GM23338 (cell line): ENCODE measurements at regions not wholly inside any gene's neighbourhood (a gene's known extent, or its start where the extent isn't known, plus 50 kb on each side); places are given as distances from the start of the nearest gene placed in this dataset.

Experiments
- ATAC-seq: fragments of 200-7000 bp; cut with Tn5 transposase; 3 replicates; pipeline ENCODE4 v1.9.1; 2020
- DNase-seq: peaks from one replicate; pipeline ENCODE4 v3.0.0-alpha.2; 2015; ENCODE audit warnings: low spot score
- H2AFZ ChIP-seq: fragments of 200-600 bp; sonication (generic); 2 replicates; pipeline ENCODE4 v1.8.0; 2016; ENCODE audit warnings: antibody characterized with exemption, mild to moderate bottlenecking, moderate library complexity
- H3F3A ChIP-seq: fragments of 200-600 bp; sonication (generic); replicated peaks from 2 replicates; pipeline ENCODE4 v1.8.0; 2017; ENCODE audit warnings: antibody characterized with exemption, mixed run types, low read depth
- H3K27ac ChIP-seq: fragments of 200-600 bp; sonication (generic); 2 replicates; pipeline ENCODE4 v1.6.1; 2016; ENCODE audit warnings: low read depth
- H3K27me3 ChIP-seq: fragments of 200-600 bp; sonication (generic); 2 replicates; pipeline ENCODE4 v1.8.0; 2016; ENCODE audit warnings: mild to moderate bottlenecking, mixed run types, moderate library complexity; ENCODE audit not compliant: insufficient read depth
- H3K36me3 ChIP-seq: fragments of 200-600 bp; sonication (generic); 2 replicates; pipeline ENCODE4 v1.8.0; 2016; ENCODE audit warnings: mild to moderate bottlenecking; ENCODE audit not compliant: insufficient read depth
- H3K4me1 ChIP-seq: fragments of 200-600 bp; sonication (generic); 2 replicates; pipeline ENCODE4 v1.8.0; 2016; ENCODE audit warnings: mild to moderate bottlenecking, moderate library complexity; ENCODE audit not compliant: insufficient read depth
- H3K4me2 ChIP-seq: fragments of 200-600 bp; sonication (generic); 2 replicates; pipeline ENCODE4 v1.7.1; 2017; ENCODE audit warnings: mixed run types
- H3K4me3 ChIP-seq: fragments of 200-600 bp; sonication (generic); 2 replicates; pipeline ENCODE4 v1.6.1; 2016; ENCODE audit warnings: mixed run types
- H3K79me2 ChIP-seq: fragments of 200-600 bp; sonication (generic); replicated peaks from 2 replicates; pipeline ENCODE4 v1.8.0; 2017; ENCODE audit warnings: mild to moderate bottlenecking; ENCODE audit not compliant: insufficient read depth
- H3K9me2 ChIP-seq: fragments of 200-600 bp; sonication (generic); 2 replicates; pipeline ENCODE4 v1.8.0; 2017; ENCODE audit not compliant: insufficient read depth
- H4K20me1 ChIP-seq: fragments of 200-600 bp; sonication (generic); replicated peaks from 2 replicates; pipeline ENCODE4 v1.8.0; 2017; ENCODE audit warnings: mild to moderate bottlenecking; ENCODE audit not compliant: insufficient read depth
- H3K27ac Mint-ChIP-seq: 2 replicates; pipeline ENCODE4 v1.8.0; 2020; ENCODE audit warnings: inconsistent platforms, mild to moderate bottlenecking, moderate library complexity, mixed read lengths
- H3K27me3 Mint-ChIP-seq: 3 replicates; pipeline ENCODE4 v1.8.0; 2022; ENCODE audit warnings: low read depth, mild to moderate bottlenecking, moderate library complexity, mixed read lengths, inconsistent platforms; ENCODE audit not compliant: insufficient read depth, poor library complexity
- H3K36me3 Mint-ChIP-seq: 3 replicates; pipeline ENCODE4 v1.8.0; 2021; ENCODE audit warnings: low read depth, mild to moderate bottlenecking, inconsistent platforms, moderate library complexity, mixed read lengths
- H3K4me1 Mint-ChIP-seq: 3 replicates; pipeline ENCODE4 v1.8.0; 2020; ENCODE audit warnings: mild to moderate bottlenecking, inconsistent platforms, mixed read lengths
- H3K4me3 Mint-ChIP-seq: 3 replicates; pipeline ENCODE4 v1.8.0; 2021; ENCODE audit warnings: moderate library complexity, mild to moderate bottlenecking, inconsistent platforms, mixed read lengths
- H3K9me3 Mint-ChIP-seq: 3 replicates; pipeline ENCODE4 v1.8.0; 2020; ENCODE audit warnings: moderate library complexity, mild to moderate bottlenecking, inconsistent platforms, mixed read lengths
- EZH2 ChIP-seq: fragments of 200-600 bp; sonication (generic); IDR thresholded peaks from one replicate; pipeline ENCODE4 v1.8.0; 2017; ENCODE audit warnings: antibody characterized with exemption, mild to moderate bottlenecking, low read depth; ENCODE audit not compliant: unreplicated experiment
- EZH2phosphoT487 ChIP-seq: fragments of 200-600 bp; sonication (generic); IDR thresholded peaks from one replicate; pipeline ENCODE4 v1.8.1; 2018; ENCODE audit warnings: antibody characterized with exemption; ENCODE audit not compliant: unreplicated experiment
- NANOG ChIP-seq: IDR thresholded peaks from 2 replicates; pipeline ENCODE4 v1.6.1; 2016; ENCODE audit warnings: antibody characterized with exemption, borderline replicate concordance
- ZNF114 ChIP-seq: fragments of 250-450 bp; sonication (Bioruptor Pico); IDR thresholded peaks from 2 replicates; pipeline ENCODE4 v1.5.0; 2020; ENCODE audit warnings: mild to moderate bottlenecking, moderate library complexity
- ZNF331 ChIP-seq: fragments of 250-450 bp; sonication (Bioruptor Pico); IDR thresholded peaks from 2 replicates; pipeline ENCODE4 v1.5.0; 2020; ENCODE audit warnings: low read depth, mild to moderate bottlenecking, moderate library complexity
- ZNF462 ChIP-seq: fragments of 250-450 bp; sonication (Bioruptor Pico); IDR thresholded peaks from 2 replicates; pipeline ENCODE4 v1.5.0; 2020; ENCODE audit warnings: mild to moderate bottlenecking, moderate library complexity
- TF ChIP-seq, protein P1 (sequence below): IDR thresholded peaks from 2 replicates; pipeline ENCODE4 v1.6.1; 2016; ENCODE audit warnings: antibody characterized with exemption

- TF ChIP-seq ZNF462 (CRISPR knock-in tag) (no peak), ZNF114 (CRISPR knock-in tag) (no peak), NANOG (no peak)
Measured at GRCh38 chr4:132992686-132993085, 156.4 kb upstream of the PCDH10 start (continued).

GRCh38 chr4:132998585-132999230 lies 150.4 kb upstream of the PCDH10 start:
- H3K4me3 Mint-ChIP-seq = no peak overlapping the region
- no peaks in the 10 kb centered on the region for H3K36me3 ChIP-seq
- ATAC-seq (no peak), DNase-seq (no peak)
- H3K79me2 ChIP-seq = no peaks in the 10 kb centered on the region
- TF ChIP-seq ZNF331 (CRISPR knock-in tag) = no peak
- TF ChIP-seq, protein P1, sequence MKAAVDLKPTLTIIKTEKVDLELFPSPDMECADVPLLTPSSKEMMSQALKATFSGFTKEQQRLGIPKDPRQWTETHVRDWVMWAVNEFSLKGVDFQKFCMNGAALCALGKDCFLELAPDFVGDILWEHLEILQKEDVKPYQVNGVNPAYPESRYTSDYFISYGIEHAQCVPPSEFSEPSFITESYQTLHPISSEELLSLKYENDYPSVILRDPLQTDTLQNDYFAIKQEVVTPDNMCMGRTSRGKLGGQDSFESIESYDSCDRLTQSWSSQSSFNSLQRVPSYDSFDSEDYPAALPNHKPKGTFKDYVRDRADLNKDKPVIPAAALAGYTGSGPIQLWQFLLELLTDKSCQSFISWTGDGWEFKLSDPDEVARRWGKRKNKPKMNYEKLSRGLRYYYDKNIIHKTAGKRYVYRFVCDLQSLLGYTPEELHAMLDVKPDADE = no peak
- no peak for TF ChIP-seq NANOG
- TF ChIP-seq EZH2 = no peak
- TF ChIP-seq EZH2phosphoT487 = no peak
- H3K27ac Mint-ChIP-seq = no peak overlapping the region
- H3K27me3 ChIP-seq = no peaks in the 10 kb centered on the region
- H3K4me1 ChIP-seq = no peaks in the 10 kb centered on the region; the same call in 1 of the 2 replicates
- no peak overlapping the region for H3K27ac ChIP-seq
- no peaks in the 10 kb centered on the region for H3K36me3 Mint-ChIP-seq
- H3K27me3 Mint-ChIP-seq = no peaks in the 10 kb centered on the region
- H3K4me2 ChIP-seq = no peak overlapping the region
- no peak overlapping the region for H2AFZ ChIP-seq
- no peaks in the 10 kb centered on the region for H4K20me1 ChIP-seq
- H3K9me3 Mint-ChIP-seq = no peaks in the 10 kb centered on the region
- no peaks in the 10 kb centered on the region; the same call in 2 of the 3 replicates for H3K4me1 Mint-ChIP-seq
- no peaks in the 10 kb centered on the region for H3F3A ChIP-seq
- no peak overlapping the region for H3K4me3 ChIP-seq
- H3K9me2 ChIP-seq = no peaks in the 10 kb centered on the region; the same call in 1 of the 2 replicates
